Testis (tissue), 2 donors: ENCODE measurements at regions not wholly inside any gene's neighbourhood (a gene's known extent, or its start where the extent isn't known, plus 50 kb on each side); places are given as distances from the start of the nearest gene placed in this dataset.

ENCODE experiments used
- POLR2A ChIP-seq: fragments of 450-650 bp; IDR thresholded peaks from one replicate; pipeline ENCODE4 v1.6.1; 2017; ENCODE audit warnings: antibody characterized with exemption, mild to moderate bottlenecking, moderate library complexity
- TF ChIP-seq, protein P1 (sequence below), 3 experiments: fragments of 450-650 bp in 2 of 3; fragments of 200-600 bp in 1 of 3; sonication (generic) in 1 of 3; IDR thresholded peaks; one replicate each; pipeline ENCODE4 v1.5.1; 2016 to 2019; ENCODE audit warnings: antibody characterized with exemption in 3 of 3, mild to moderate bottlenecking in 2 of 3, moderate library complexity in 1 of 3

DNA sequence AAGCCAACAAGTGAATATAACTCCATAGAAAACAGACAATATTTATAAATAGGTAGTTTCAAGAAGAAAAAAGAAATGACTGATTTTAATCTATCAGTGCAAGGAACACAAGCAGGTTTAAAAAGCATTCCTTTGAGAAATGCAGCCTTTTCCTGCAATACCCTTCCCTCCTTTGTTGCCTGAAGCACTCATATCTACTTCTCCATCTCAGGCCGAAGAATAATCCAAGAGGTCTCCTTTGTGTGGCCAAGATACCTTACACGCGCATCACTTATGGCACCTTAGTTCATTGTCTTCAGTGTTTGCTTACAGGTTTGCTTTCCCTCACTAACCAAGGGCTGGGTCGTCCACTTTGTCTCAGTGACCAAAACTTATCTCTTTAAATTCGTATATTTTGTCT lies 93.0 kb downstream of the MAIP1 start:
- TF ChIP-seq, protein P1, sequence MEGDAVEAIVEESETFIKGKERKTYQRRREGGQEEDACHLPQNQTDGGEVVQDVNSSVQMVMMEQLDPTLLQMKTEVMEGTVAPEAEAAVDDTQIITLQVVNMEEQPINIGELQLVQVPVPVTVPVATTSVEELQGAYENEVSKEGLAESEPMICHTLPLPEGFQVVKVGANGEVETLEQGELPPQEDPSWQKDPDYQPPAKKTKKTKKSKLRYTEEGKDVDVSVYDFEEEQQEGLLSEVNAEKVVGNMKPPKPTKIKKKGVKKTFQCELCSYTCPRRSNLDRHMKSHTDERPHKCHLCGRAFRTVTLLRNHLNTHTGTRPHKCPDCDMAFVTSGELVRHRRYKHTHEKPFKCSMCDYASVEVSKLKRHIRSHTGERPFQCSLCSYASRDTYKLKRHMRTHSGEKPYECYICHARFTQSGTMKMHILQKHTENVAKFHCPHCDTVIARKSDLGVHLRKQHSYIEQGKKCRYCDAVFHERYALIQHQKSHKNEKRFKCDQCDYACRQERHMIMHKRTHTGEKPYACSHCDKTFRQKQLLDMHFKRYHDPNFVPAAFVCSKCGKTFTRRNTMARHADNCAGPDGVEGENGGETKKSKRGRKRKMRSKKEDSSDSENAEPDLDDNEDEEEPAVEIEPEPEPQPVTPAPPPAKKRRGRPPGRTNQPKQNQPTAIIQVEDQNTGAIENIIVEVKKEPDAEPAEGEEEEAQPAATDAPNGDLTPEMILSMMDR (IDR thresholded peaks at IDR 0.05) = no peak
- no peak for TF ChIP-seq POLR2A
